ENCODE measurements at regions not wholly inside any gene's neighbourhood (a gene's known extent, or its start where the extent isn't known, plus 50 kb on each side); places are given as distances from the start of the nearest gene placed in this dataset.

- WGBS, 2 donors = 39 to 43% methylated on average over 2 of the region's 2 CpGs
- no peak for ATAC-seq
- Histone ChIP-seq H3K27me3 (no peaks in the 10 kb centered on the region), H3K36me3 (replicated peaks in 1 of 2; ENCODE audit: insufficient read depth in 1 of 2, low read depth in 2 of 2) (no peaks in the 10 kb centered on the region), H3K4me3 (no peak overlapping the region), H3K27ac (no peak overlapping the region), H3K4me1 (no peaks in the 10 kb centered on the region), H3K9me3 (no peaks in the 10 kb centered on the region)
- no peak for DNase-seq
- intact Hi-C loops (cut with DNase I) = no loop called here
- TF ChIP-seq CTCF (IDR thresholded peaks at IDR 0.05) = no peak
- no peak for TF ChIP-seq POLR2A (IDR thresholded peaks at IDR 0.05)
These were observed 183.2 kb upstream of the TUSC1 start for GRCh38 chr9:25861421-25861820.

GRCh38 chr9:25857147-25857546 lies 178.9 kb upstream of the TUSC1 start:
- no peaks in the 10 kb centered on the region for H3K27me3 ChIP-seq
- no peaks in the 10 kb centered on the region for H3K9me3 ChIP-seq
- no peaks in the 10 kb centered on the region for H3K4me1 ChIP-seq
- ATAC-seq = no peak
- H3K4me3 ChIP-seq = no peak overlapping the region
- no peak overlapping the region for H3K27ac ChIP-seq
- no peak for DNase-seq
- H3K36me3 ChIP-seq (replicated peaks in 1 of 2; ENCODE audit: insufficient read depth in 1 of 2, low read depth in 2 of 2) = no peaks in the 10 kb centered on the region
- TF ChIP-seq CTCF (IDR thresholded peaks at IDR 0.05) (no peak), POLR2A (IDR thresholded peaks at IDR 0.05) (no peak)
- intact Hi-C loops (cut with DNase I) = no loop called here
- WGBS, 2 donors = 32 to 50% methylated on average over 1 of the region's 1 CpG

GRCh38 chr9:25850803-25851202 lies 172.6 kb upstream of the TUSC1 start:
- Histone ChIP-seq H3K4me1 (no peaks in the 10 kb centered on the region), H3K36me3 (replicated peaks in 1 of 2; ENCODE audit: insufficient read depth in 1 of 2, low read depth in 2 of 2) (no peaks in the 10 kb centered on the region), H3K27ac (no peak overlapping the region), H3K4me3 (no peak overlapping the region), H3K27me3 (no peaks in the 10 kb centered on the region), H3K9me3 (no peaks in the 10 kb centered on the region)
- intact Hi-C loops (cut with DNase I) = no loop called here
- TF ChIP-seq POLR2A (IDR thresholded peaks at IDR 0.05) (no peak), CTCF (IDR thresholded peaks at IDR 0.05) (no peak)
- DNase-seq = no peak
- WGBS, 2 donors = 35 to 45% methylated on average over 2 of the region's 2 CpGs
- ATAC-seq = no peak

- Histone ChIP-seq H3K36me3 (replicated peaks in 1 of 2; ENCODE audit: insufficient read depth in 1 of 2, low read depth in 2 of 2) (no peaks in the 10 kb centered on the region), H3K9me3 (no peaks in the 10 kb centered on the region), H3K27me3 (no peaks in the 10 kb centered on the region), H3K4me1 (no peaks in the 10 kb centered on the region), H3K4me3 (no peak overlapping the region), H3K27ac (no peak overlapping the region)
- ATAC-seq = no peak
- intact Hi-C loops (cut with DNase I) = no loop called here
- WGBS, 2 donors = 75 to 96% methylated on average over 1 of the region's 1 CpG
- TF ChIP-seq POLR2A (IDR thresholded peaks at IDR 0.05) (no peak), CTCF (IDR thresholded peaks at IDR 0.05) (no peak)
- DNase-seq = no peak
These were observed 167.6 kb upstream of the TUSC1 start for GRCh38 chr9:25845867-25846266.

- DNase-seq (no peak), ATAC-seq (no peak)
- Histone ChIP-seq H3K4me1 (no peaks in the 10 kb centered on the region), H3K27me3 (no peaks in the 10 kb centered on the region), H3K36me3 (replicated peaks in 1 of 2; ENCODE audit: insufficient read depth in 1 of 2, low read depth in 2 of 2) (no peaks in the 10 kb centered on the region), H3K9me3 (no peaks in the 10 kb centered on the region), H3K27ac (no peak overlapping the region), H3K4me3 (no peak overlapping the region)
- WGBS, 2 donors = 62 to 79% methylated on average over 7 of the region's 7 CpGs
- intact Hi-C loops (cut with DNase I) = no loop called here
- no peak for TF ChIP-seq CTCF (IDR thresholded peaks at IDR 0.05)
- TF ChIP-seq POLR2A (IDR thresholded peaks at IDR 0.05) = no peak
These were observed 152.1 kb upstream of the TUSC1 start for GRCh38 chr9:25830381-25830780.

Measured in body of pancreas (tissue), 4 donors.